GM19328 (cell line): ENCODE measurements at regions not wholly inside any gene's neighbourhood (a gene's known extent, or its start where the extent isn't known, plus 50 kb on each side); places are given as distances from the start of the nearest gene placed in this dataset.

ENCODE experiments used
- ATAC-seq: cut with Tn5 transposase; IDR thresholded peaks from one replicate; pipeline ENCODE4 v1.9.1; 2021; ENCODE audit warnings: mild to moderate bottlenecking, moderate library complexity; ENCODE audit not compliant: unreplicated experiment

GRCh38 chr12:91241756-91242155 is 59.1 kb upstream of the DCN start:
- no peak for ATAC-seq

GRCh38 chr12:91240386-91241095 is 57.9 kb upstream of the DCN start:
- no peak for ATAC-seq

- ATAC-seq = no peak
These were observed 56.9 kb upstream of the DCN start for GRCh38 chr12:91239481-91239880.
